Peyer's patch (tissue), 4 donors: ENCODE measurements at regions not wholly inside any gene's neighbourhood (a gene's known extent, or its start where the extent isn't known, plus 50 kb on each side); places are given as distances from the start of the nearest gene placed in this dataset.

ENCODE experiments used
- POLR2A ChIP-seq, 2 donors: fragments of 450-650 bp; IDR thresholded peaks; one replicate each; pipeline ENCODE4 v1.5.1; 2017; ENCODE audit warnings: antibody characterized with exemption in 2 of 2, mild to moderate bottlenecking in 2 of 2, moderate library complexity in 2 of 2
- TF ChIP-seq, protein P1 (sequence below), 6 experiments: fragments of 450-650 bp in 4 of 6; fragments of 200-600 bp in 2 of 6; sonication (generic) in 1 of 6; IDR thresholded peaks; one replicate each; pipeline ENCODE4 v1.5.1; 2017 to 2019; ENCODE audit warnings: antibody characterized with exemption in 6 of 6, mild to moderate bottlenecking in 3 of 6, moderate library complexity in 1 of 6

DNA sequence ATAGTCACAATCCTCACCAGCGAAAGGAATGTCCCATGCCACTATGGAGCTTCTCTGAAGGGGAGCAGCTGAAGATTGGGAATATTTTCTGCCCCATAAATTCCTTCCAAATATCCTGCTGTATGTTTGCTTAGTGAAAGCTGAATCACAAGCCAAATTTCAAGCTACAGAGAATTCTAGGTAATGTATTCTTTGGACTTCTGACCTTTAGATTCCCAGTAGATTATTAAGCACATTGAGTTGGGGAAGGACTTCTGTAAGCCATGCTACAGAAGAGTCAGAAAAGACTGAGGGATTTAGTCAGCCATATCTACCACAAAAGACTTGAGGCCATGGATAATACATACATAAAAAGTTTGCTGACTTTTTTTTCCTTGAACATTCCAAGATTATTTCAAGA lies 1342.0 kb upstream of the NUDT12 start:
- no peak for TF ChIP-seq POLR2A (IDR thresholded peaks at IDR 0.05)
- TF ChIP-seq, protein P1, sequence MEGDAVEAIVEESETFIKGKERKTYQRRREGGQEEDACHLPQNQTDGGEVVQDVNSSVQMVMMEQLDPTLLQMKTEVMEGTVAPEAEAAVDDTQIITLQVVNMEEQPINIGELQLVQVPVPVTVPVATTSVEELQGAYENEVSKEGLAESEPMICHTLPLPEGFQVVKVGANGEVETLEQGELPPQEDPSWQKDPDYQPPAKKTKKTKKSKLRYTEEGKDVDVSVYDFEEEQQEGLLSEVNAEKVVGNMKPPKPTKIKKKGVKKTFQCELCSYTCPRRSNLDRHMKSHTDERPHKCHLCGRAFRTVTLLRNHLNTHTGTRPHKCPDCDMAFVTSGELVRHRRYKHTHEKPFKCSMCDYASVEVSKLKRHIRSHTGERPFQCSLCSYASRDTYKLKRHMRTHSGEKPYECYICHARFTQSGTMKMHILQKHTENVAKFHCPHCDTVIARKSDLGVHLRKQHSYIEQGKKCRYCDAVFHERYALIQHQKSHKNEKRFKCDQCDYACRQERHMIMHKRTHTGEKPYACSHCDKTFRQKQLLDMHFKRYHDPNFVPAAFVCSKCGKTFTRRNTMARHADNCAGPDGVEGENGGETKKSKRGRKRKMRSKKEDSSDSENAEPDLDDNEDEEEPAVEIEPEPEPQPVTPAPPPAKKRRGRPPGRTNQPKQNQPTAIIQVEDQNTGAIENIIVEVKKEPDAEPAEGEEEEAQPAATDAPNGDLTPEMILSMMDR (IDR thresholded peaks at IDR 0.05), result no peak
